GM20000 (cell line): ENCODE measurements at regions not wholly inside any gene's neighbourhood (a gene's known extent, or its start where the extent isn't known, plus 50 kb on each side); places are given as distances from the start of the nearest gene placed in this dataset.

Experiments
- DNase-seq: peaks from one replicate; pipeline ENCODE4 v3.0.0; 2012; ENCODE audit warnings: low spot score
- CTCF ChIP-seq: IDR thresholded peaks from 2 replicates; pipeline ENCODE4 v1.5.1; 2012; ENCODE audit warnings: mild to moderate bottlenecking, control low read depth; ENCODE audit errors: extremely low read depth, missing control alignments

GRCh38 chr13:22773465-22773864 is 407.3 kb upstream of the SGCG start:
- no peak for DNase-seq
- TF ChIP-seq CTCF, result no peak

DNA sequence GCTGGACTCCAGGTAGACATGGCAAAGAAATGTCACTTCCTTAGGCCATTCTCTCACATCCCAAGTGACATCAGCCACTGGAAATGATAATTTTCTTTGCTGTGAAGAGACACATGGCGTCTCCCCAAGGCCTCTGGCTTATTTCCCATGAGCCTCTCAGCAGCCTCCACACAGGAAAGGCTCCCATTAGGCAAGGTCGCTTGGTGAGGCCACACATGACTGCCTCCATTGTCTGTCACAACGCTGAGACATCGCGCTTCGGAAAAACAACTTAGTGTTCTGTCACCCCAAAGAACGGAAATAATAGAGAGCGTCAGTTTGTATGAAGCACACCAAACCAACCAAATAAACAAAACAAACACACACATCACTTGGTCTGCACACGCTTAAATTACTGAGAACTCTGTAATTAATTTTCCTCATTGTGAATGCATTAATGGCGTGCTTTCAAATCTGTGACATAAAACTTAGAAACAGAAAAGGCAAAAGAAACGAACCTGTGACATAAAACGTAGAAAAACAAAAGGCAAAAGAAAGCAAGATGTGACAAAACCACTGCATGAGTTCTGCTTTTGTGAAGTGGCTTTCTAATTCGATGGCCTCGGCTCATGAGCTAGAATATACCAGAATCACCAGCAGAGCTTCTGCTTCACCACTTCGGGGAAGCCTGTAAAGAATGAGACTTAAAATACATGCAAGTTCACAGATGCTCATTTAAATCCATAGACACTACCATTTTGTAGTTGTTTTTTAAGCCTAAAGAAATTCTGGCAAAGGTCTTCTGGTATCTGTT is 404.2 kb upstream of the SGCG start:
- DNase-seq, result no peak
- no peak for TF ChIP-seq CTCF

DNA sequence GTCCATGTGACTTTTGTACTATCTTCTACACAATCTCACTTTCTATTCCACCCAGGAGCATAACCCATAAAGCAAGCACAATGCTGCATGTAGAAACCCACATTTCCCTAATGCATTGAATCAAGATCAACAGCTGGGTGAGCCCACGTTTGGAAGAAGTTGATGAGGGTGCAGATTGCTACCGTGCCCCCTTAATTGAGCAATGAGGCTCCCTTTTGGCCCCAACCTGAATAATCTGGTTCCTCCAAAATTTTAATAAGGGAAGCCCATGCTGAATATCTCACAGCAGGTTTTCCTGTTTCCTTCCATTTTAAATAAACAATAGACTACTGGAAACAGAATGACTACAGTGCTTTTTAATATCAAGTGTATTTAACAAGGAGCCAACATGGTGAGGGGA is 403.6 kb upstream of the SGCG start:
- no peak for DNase-seq
- TF ChIP-seq CTCF, result no peak

DNA sequence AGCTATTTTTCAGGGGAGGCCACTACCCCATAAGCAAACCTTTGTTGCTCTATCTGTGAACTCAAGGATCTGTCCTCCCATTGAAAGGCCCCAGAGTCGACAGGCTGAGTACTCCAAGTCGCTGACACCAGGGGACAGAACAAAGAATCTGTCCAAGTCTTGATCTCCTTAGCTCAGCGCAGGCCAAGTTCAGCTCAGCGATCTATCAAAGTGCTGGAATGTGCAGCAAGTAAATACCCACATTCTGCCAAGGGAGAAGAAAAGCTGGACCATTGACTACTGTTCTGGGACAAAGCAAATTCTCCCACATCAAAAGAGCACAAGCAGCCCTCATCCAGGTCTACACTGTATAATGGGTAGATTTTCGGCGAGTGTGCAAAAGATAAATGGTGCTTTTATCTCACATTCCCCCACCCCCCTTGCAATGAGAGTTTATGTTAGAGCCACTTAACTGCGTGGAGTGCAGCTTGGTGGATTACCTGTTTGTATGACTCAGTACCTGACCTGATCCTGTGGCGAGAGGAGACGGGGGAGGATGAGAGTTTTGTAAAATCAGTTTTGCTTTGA is 391.7 kb upstream of the SGCG start:
- DNase-seq, result no peak
- no peak for TF ChIP-seq CTCF

GRCh38 chr13:22789916-22790315 is 390.9 kb upstream of the SGCG start:
- no peak for TF ChIP-seq CTCF
- DNase-seq, result no peak

DNA sequence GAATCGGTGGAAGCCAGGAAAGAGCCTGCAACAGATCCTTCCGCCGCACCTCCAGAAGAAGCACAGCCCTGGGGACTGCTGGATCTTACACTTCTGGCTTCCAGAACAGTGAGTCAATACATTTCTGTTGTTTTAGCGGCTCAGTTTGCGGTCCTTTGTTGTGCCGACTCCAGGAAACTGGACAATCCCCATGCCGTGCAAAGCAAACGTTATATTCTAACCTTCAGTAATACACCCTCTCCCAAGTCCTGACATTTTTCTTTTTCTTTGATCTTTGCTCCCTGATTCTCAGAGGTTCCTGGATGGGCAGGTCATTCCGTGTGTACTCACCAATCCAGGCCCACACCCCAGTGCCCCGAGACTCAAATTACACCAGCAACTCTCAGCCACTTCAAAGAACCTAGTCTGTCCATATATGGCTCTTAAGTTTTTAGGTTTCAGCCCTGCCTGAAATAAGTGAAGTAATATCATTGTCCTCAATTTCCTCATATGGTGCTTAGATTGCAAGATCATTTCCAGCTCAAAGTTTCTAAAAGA is 387.1 kb upstream of the SGCG start:
- no peak for DNase-seq

More for the DNA sequence above, 387.1 kb upstream of the SGCG start:
- TF ChIP-seq CTCF, result no peak
